HL-60 (cell line): ENCODE measurements at regions not wholly inside any gene's neighbourhood (a gene's known extent, or its start where the extent isn't known, plus 50 kb on each side); places are given as distances from the start of the nearest gene placed in this dataset.

Experiments used
- GABPA ChIP-seq: IDR thresholded peaks from 2 replicates; pipeline ENCODE4 v1.6.1; 2012; ENCODE audit warnings: low read depth
- POLR2AphosphoS5 ChIP-seq: IDR thresholded peaks from 2 replicates; pipeline ENCODE4 v1.6.1; 2012; ENCODE audit warnings: low read depth
- SPI1 ChIP-seq: IDR thresholded peaks from 2 replicates; pipeline ENCODE4 v1.6.1; 2012; ENCODE audit warnings: low read depth, mild to moderate bottlenecking, borderline replicate concordance
- TF ChIP-seq, protein P1 (sequence below): IDR thresholded peaks from one replicate; pipeline ENCODE4 v1.5.1; 2011; ENCODE audit warnings: low read length, control low read depth, inconsistent platforms; ENCODE audit not compliant: insufficient read depth
- TF ChIP-seq, protein P2 (sequence below): IDR thresholded peaks from 2 replicates; pipeline ENCODE4 v1.6.1; 2012; ENCODE audit warnings: low read depth; ENCODE audit not compliant: insufficient replicate concordance

DNA sequence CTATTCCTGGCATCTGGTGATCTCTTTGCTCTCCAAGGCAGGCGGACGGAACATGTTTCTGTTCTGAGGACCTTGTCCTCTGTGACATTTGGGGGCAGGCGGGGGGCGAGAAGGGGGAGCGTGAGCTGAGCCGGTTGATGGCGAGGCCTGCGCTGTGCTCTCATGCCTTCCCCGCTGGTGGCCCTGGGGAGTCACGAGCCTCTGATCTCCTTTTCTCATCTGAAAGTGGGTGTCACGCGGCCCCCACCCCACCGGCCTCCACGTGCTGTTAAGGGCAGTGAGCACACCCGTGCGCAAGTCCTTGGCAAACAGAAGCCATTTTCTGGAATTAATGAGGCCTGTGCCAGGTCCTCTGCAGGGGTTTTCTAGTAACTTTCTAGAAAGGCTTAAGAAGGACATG is 102.8 kb upstream of the ACTRT2 start:
- TF ChIP-seq, protein P1, sequence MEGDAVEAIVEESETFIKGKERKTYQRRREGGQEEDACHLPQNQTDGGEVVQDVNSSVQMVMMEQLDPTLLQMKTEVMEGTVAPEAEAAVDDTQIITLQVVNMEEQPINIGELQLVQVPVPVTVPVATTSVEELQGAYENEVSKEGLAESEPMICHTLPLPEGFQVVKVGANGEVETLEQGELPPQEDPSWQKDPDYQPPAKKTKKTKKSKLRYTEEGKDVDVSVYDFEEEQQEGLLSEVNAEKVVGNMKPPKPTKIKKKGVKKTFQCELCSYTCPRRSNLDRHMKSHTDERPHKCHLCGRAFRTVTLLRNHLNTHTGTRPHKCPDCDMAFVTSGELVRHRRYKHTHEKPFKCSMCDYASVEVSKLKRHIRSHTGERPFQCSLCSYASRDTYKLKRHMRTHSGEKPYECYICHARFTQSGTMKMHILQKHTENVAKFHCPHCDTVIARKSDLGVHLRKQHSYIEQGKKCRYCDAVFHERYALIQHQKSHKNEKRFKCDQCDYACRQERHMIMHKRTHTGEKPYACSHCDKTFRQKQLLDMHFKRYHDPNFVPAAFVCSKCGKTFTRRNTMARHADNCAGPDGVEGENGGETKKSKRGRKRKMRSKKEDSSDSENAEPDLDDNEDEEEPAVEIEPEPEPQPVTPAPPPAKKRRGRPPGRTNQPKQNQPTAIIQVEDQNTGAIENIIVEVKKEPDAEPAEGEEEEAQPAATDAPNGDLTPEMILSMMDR: no peak
- no peak for TF ChIP-seq GABPA
- TF ChIP-seq POLR2AphosphoS5: no peak
- TF ChIP-seq, protein P2, sequence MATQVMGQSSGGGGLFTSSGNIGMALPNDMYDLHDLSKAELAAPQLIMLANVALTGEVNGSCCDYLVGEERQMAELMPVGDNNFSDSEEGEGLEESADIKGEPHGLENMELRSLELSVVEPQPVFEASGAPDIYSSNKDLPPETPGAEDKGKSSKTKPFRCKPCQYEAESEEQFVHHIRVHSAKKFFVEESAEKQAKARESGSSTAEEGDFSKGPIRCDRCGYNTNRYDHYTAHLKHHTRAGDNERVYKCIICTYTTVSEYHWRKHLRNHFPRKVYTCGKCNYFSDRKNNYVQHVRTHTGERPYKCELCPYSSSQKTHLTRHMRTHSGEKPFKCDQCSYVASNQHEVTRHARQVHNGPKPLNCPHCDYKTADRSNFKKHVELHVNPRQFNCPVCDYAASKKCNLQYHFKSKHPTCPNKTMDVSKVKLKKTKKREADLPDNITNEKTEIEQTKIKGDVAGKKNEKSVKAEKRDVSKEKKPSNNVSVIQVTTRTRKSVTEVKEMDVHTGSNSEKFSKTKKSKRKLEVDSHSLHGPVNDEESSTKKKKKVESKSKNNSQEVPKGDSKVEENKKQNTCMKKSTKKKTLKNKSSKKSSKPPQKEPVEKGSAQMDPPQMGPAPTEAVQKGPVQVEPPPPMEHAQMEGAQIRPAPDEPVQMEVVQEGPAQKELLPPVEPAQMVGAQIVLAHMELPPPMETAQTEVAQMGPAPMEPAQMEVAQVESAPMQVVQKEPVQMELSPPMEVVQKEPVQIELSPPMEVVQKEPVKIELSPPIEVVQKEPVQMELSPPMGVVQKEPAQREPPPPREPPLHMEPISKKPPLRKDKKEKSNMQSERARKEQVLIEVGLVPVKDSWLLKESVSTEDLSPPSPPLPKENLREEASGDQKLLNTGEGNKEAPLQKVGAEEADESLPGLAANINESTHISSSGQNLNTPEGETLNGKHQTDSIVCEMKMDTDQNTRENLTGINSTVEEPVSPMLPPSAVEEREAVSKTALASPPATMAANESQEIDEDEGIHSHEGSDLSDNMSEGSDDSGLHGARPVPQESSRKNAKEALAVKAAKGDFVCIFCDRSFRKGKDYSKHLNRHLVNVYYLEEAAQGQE: no peak
- no peak for TF ChIP-seq SPI1
